Natural killer cell (primary cell): ENCODE measurements at regions not wholly inside any gene's neighbourhood (a gene's known extent, or its start where the extent isn't known, plus 50 kb on each side); places are given as distances from the start of the nearest gene placed in this dataset.

Experiments
- ATAC-seq, 3 donors: fragments of 150-1000 bp in 2 of 3; fragments of 200-7000 bp in 1 of 3; cut with Tn5 transposase; 1 replicate in 1 of 3; 2 replicates in 2 of 3; pipeline ENCODE4 v1.10.0; 2021; ENCODE audit warnings: mild to moderate bottlenecking in 2 of 3, moderate library complexity in 2 of 3
- DNase-seq, 2 donors: peaks; one replicate each; pipeline versions ENCODE4 v3.0.0 to v3.0.0-alpha.2; 2013 to 2021; ENCODE audit warnings: mixed read lengths in 1 of 2
- H3K27ac ChIP-seq: one replicate; pipeline ENCODE4 v1.5.1; 2013; ENCODE audit warnings: mild to moderate bottlenecking, low read length
- H3K27me3 ChIP-seq: one replicate; pipeline ENCODE4 v1.6.1; 2013; ENCODE audit warnings: low read length; ENCODE audit not compliant: control insufficient read depth, insufficient read depth
- H3K36me3 ChIP-seq: one replicate; pipeline ENCODE4 v1.6.1; 2013; ENCODE audit warnings: low read length; ENCODE audit not compliant: control insufficient read depth, insufficient read depth
- H3K4me1 ChIP-seq: one replicate; pipeline ENCODE4 v1.6.1; 2013; ENCODE audit warnings: low read length; ENCODE audit not compliant: control insufficient read depth, insufficient read depth
- H3K4me3 ChIP-seq: one replicate; pipeline ENCODE4 v1.5.1; 2013; ENCODE audit warnings: low read length
- H3K9me3 ChIP-seq: one replicate; pipeline ENCODE4 v1.6.1; 2013; ENCODE audit warnings: low read length; ENCODE audit not compliant: control insufficient read depth, insufficient read depth
- H3K27ac Mint-ChIP-seq, 2 donors: one replicate each; pipeline ENCODE4 v1.8.0; 2022; ENCODE audit warnings: mild to moderate bottlenecking in 2 of 2, mixed read lengths in 2 of 2, moderate library complexity in 1 of 2
- H3K27me3 Mint-ChIP-seq, 2 donors: one replicate each; pipeline ENCODE4 v1.8.0; 2022; ENCODE audit warnings: low read depth in 2 of 2, mixed read lengths in 2 of 2
- H3K36me3 Mint-ChIP-seq: one replicate; pipeline ENCODE4 v1.8.0; 2022; ENCODE audit warnings: mixed read lengths
- H3K4me1 Mint-ChIP-seq, 2 donors: one replicate each; pipeline ENCODE4 v1.8.0; 2022; ENCODE audit warnings: mixed read lengths in 2 of 2
- H3K4me3 Mint-ChIP-seq: one replicate; pipeline ENCODE4 v1.8.0; 2022; ENCODE audit warnings: mild to moderate bottlenecking, moderate library complexity, mixed read lengths
- H3K9me3 Mint-ChIP-seq, 2 donors: one replicate each; pipeline ENCODE4 v1.8.0; 2022; ENCODE audit warnings: mixed read lengths in 2 of 2
- WGBS: methylation state at CpG from one replicate; pipeline ENCODE4 v1.1.7; 2013; ENCODE audit warnings: missing lambda C conversion rate; ENCODE audit not compliant: insufficient coverage; 5-methylcytosine and 5-hydroxymethylcytosine counted together
- intact Hi-C: fragments of 100-400 bp; cut with micrococcal nuclease; formaldehyde crosslinking; loops from one replicate; pipeline ENCODE4 v1.14.2; 2022
- TF ChIP-seq, protein P1 (sequence below): fragments of 200-600 bp; IDR thresholded peaks from one replicate; pipeline ENCODE4 v1.8.0; 2022; ENCODE audit warnings: antibody characterized with exemption

DNA sequence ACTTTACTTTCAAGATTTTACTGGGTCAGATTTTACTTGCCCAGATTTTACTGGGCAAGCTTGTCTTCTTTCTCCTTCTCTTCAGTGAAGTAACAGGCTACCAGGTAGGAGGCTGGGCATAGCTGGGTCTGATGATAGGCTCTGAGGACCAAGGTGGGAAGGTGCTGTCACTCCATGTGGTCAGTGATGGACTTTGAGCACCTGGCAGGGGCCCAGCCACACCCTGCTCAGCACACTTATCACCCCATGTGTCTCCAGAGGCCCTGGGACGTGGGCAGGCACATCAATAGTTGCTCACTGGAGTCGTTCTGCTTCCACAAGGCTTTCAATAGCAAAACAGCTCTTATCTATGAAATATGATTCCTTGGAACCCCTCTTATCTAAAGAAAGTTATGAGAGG lies 70.5 kb upstream of the GPR26 start:
- no peak overlapping the region for H3K27ac ChIP-seq
- Mint-ChIP-seq H3K27me3 (peaks cover 5 to 20% of the 10 kb centered on the region in 2 donors), H3K4me3 (no peak overlapping the region), H3K9me3 (no peaks in the 10 kb centered on the region), H3K4me1 (no peaks in the 10 kb centered on the region), H3K36me3 (no peaks in the 10 kb centered on the region), H3K27ac (no peak overlapping the region)
- ATAC-seq (no peak), DNase-seq (no peak)
- no peak overlapping the region for H3K4me3 ChIP-seq
- peaks cover 3% of the 10 kb centered on the region for H3K27me3 ChIP-seq
- no peaks in the 10 kb centered on the region for H3K9me3 ChIP-seq
- 45% methylated on average over 2 of the region's 2 CpGs for WGBS
- intact Hi-C loops, result no loop called here
- H3K4me1 ChIP-seq, result no peaks in the 10 kb centered on the region
- TF ChIP-seq, protein P1, sequence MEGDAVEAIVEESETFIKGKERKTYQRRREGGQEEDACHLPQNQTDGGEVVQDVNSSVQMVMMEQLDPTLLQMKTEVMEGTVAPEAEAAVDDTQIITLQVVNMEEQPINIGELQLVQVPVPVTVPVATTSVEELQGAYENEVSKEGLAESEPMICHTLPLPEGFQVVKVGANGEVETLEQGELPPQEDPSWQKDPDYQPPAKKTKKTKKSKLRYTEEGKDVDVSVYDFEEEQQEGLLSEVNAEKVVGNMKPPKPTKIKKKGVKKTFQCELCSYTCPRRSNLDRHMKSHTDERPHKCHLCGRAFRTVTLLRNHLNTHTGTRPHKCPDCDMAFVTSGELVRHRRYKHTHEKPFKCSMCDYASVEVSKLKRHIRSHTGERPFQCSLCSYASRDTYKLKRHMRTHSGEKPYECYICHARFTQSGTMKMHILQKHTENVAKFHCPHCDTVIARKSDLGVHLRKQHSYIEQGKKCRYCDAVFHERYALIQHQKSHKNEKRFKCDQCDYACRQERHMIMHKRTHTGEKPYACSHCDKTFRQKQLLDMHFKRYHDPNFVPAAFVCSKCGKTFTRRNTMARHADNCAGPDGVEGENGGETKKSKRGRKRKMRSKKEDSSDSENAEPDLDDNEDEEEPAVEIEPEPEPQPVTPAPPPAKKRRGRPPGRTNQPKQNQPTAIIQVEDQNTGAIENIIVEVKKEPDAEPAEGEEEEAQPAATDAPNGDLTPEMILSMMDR, result no peak
- H3K36me3 ChIP-seq, result no peaks in the 10 kb centered on the region

- H3K27me3 ChIP-seq, result no peaks in the 10 kb centered on the region
- H3K36me3 Mint-ChIP-seq, result no peaks in the 10 kb centered on the region
- H3K4me1 Mint-ChIP-seq, result no peaks in the 10 kb centered on the region
- H3K27ac ChIP-seq, result no peak overlapping the region
- TF ChIP-seq, protein P1, result no peak
- peaks cover 15 to 21% of the 10 kb centered on the region in 2 donors for H3K27me3 Mint-ChIP-seq
- DNase-seq, result no peak
- no peaks in the 10 kb centered on the region for H3K9me3 ChIP-seq
- no peak overlapping the region for H3K4me3 ChIP-seq
- no peak for ATAC-seq
- WGBS, result 82% methylated on average over 3 of the region's 4 CpGs
- H3K4me3 Mint-ChIP-seq, result no peak overlapping the region
- intact Hi-C loops, result no loop called here
- H3K36me3 ChIP-seq, result no peaks in the 10 kb centered on the region
- no peaks in the 10 kb centered on the region for H3K4me1 ChIP-seq
- no peaks in the 10 kb centered on the region for H3K9me3 Mint-ChIP-seq
- no peak overlapping the region for H3K27ac Mint-ChIP-seq
Observed at GRCh38 chr10:123597676-123598075, 68.5 kb upstream of the GPR26 start.

GRCh38 chr10:123599366-123599849 lies 66.7 kb upstream of the GPR26 start:
- ATAC-seq, result no peak
- H3K4me3 Mint-ChIP-seq, result no peak overlapping the region
- WGBS, result 79% methylated on average over 8 of the region's 8 CpGs
- Histone ChIP-seq H3K36me3 (no peaks in the 10 kb centered on the region), H3K27ac (no peak overlapping the region), H3K27me3 (no peaks in the 10 kb centered on the region), H3K4me3 (no peak overlapping the region), H3K9me3 (no peaks in the 10 kb centered on the region), H3K4me1 (no peaks in the 10 kb centered on the region)
- no peaks in the 10 kb centered on the region for H3K36me3 Mint-ChIP-seq
- H3K9me3 Mint-ChIP-seq, result no peaks in the 10 kb centered on the region
- TF ChIP-seq, protein P1, result no peak
- peaks cover 22 to 29% of the 10 kb centered on the region in 2 donors for H3K27me3 Mint-ChIP-seq
- no peak for DNase-seq
- no peaks in the 10 kb centered on the region for H3K4me1 Mint-ChIP-seq
- no peak overlapping the region for H3K27ac Mint-ChIP-seq
- intact Hi-C loops, result no loop called here

DNA sequence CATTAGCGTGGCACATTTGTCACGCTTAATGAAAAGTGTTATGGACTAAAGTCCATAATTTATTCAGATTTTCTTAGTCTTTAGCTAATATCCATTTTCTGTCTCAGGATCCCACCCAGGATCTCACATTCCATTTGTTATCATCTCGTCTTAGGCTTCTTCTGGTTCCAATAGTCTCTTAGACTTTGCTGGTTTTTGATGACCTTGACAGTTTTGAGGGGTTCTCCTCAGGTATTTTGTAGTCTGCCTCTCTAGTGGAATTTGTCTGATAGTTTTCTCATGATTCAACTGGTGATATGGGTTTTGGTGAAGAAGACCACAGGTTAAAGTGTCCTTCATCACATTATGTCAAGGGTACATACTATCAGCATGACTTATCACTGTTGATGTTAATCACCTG lies 66.0 kb upstream of the GPR26 start:
- Mint-ChIP-seq H3K4me1 (no peaks in the 10 kb centered on the region), H3K27ac (no peak overlapping the region), H3K27me3 (peaks cover 23 to 30% of the 10 kb centered on the region in 2 donors), H3K9me3 (no peaks in the 10 kb centered on the region), H3K4me3 (no peak overlapping the region), H3K36me3 (no peaks in the 10 kb centered on the region)
- no peak for DNase-seq
- Histone ChIP-seq H3K27me3 (no peaks in the 10 kb centered on the region), H3K36me3 (no peaks in the 10 kb centered on the region), H3K9me3 (no peaks in the 10 kb centered on the region), H3K4me1 (no peaks in the 10 kb centered on the region), H3K27ac (no peak overlapping the region), H3K4me3 (no peak overlapping the region)
- WGBS, result 67% methylated on average over 2 of the region's 3 CpGs
- TF ChIP-seq, protein P1, result no peak
- intact Hi-C loops, result no loop called here
- ATAC-seq, result no peak
